CD14-positive monocyte (primary cell): ENCODE measurements at regions not wholly inside any gene's neighbourhood (a gene's known extent, or its start where the extent isn't known, plus 50 kb on each side); places are given as distances from the start of the nearest gene placed in this dataset.

Source experiments
- DNase-seq, 3 donors: peaks; one replicate each; pipeline ENCODE4 v3.0.0-alpha.2; 2011 to 2022
- H2AFZ ChIP-seq: 2 replicates; pipeline ENCODE4 v1.6.0; 2012; ENCODE audit warnings: mild to moderate bottlenecking, low read depth, low read length, inconsistent platforms; ENCODE audit not compliant: insufficient read depth, poor library complexity, severe bottlenecking
- H3K27ac ChIP-seq, 2 donors: 1 replicate in 1 of 2; 2 replicates in 1 of 2; pipeline ENCODE4 v1.5.1; 2012 to 2013; ENCODE audit warnings: low read length in 2 of 2, control low read depth in 1 of 2, inconsistent platforms in 1 of 2, low read depth in 1 of 2, mild to moderate bottlenecking in 1 of 2
- H3K27me3 ChIP-seq, 2 donors: one replicate each; pipeline versions ENCODE4 v1.6.0 to v1.6.1; 2011 to 2013; ENCODE audit warnings: low read length in 2 of 2; ENCODE audit not compliant: control insufficient read depth in 2 of 2, insufficient read depth in 2 of 2
- H3K36me3 ChIP-seq, 2 donors: replicated peaks in 1 of 2; 1 replicate in 1 of 2; 2 replicates in 1 of 2; pipeline versions ENCODE4 v1.5.1 to v1.6.1; 2012 to 2013; ENCODE audit warnings: low read length in 2 of 2, control low read depth in 1 of 2, inconsistent platforms in 1 of 2, mild to moderate bottlenecking in 1 of 2; ENCODE audit not compliant: insufficient read depth in 2 of 2, control insufficient read depth in 1 of 2
- H3K4me1 ChIP-seq, 2 donors: 1 replicate in 1 of 2; 2 replicates in 1 of 2; pipeline versions ENCODE4 v1.5.1 to v1.6.1; 2012 to 2013; ENCODE audit warnings: low read length in 2 of 2, control low read depth in 1 of 2, inconsistent platforms in 1 of 2, mild to moderate bottlenecking in 1 of 2, moderate library complexity in 1 of 2; ENCODE audit not compliant: insufficient read depth in 2 of 2, control insufficient read depth in 1 of 2
- H3K4me2 ChIP-seq: replicated peaks from 2 replicates; pipeline ENCODE3; 2012; ENCODE audit warnings: low read length, moderate library complexity, mild to moderate bottlenecking; ENCODE audit not compliant: poor library complexity, severe bottlenecking; ENCODE audit errors: extremely low read depth
- H3K4me3 ChIP-seq, 3 experiments: fragments of 200-600 bp in 1 of 3; sonication (generic) in 1 of 3; replicated peaks in 1 of 3; 1 replicate in 2 of 3; 2 replicates in 1 of 3; pipeline ENCODE4 v1.5.1; 2011 to 2013; ENCODE audit warnings: low read length in 3 of 3, mild to moderate bottlenecking in 3 of 3, control low read depth in 2 of 3, low read depth in 2 of 3, inconsistent platforms in 1 of 3, moderate library complexity in 1 of 3
- H3K79me2 ChIP-seq: 2 replicates; pipeline ENCODE4 v1.6.0; 2012; ENCODE audit warnings: mild to moderate bottlenecking, control low read depth, inconsistent platforms, low read length, moderate library complexity; ENCODE audit not compliant: insufficient read depth
- H3K9ac ChIP-seq: 2 replicates; pipeline ENCODE4 v1.6.0; 2017; ENCODE audit warnings: low read length, mild to moderate bottlenecking; ENCODE audit not compliant: insufficient read depth, poor library complexity, severe bottlenecking
- H3K9me3 ChIP-seq, 2 donors: replicated peaks in 1 of 2; 1 replicate in 1 of 2; 2 replicates in 1 of 2; pipeline versions ENCODE4 v1.5.1 to v1.6.1; 2012 to 2013; ENCODE audit warnings: low read length in 2 of 2, control low read depth in 1 of 2; ENCODE audit not compliant: control insufficient read depth in 1 of 2, insufficient read depth in 1 of 2
- H4K20me1 ChIP-seq: 2 replicates; pipeline ENCODE4 v1.6.0; 2012; ENCODE audit warnings: mild to moderate bottlenecking, low read length, control low read depth, moderate library complexity; ENCODE audit not compliant: insufficient read depth
- H3K27ac Mint-ChIP-seq, 7 donors: one replicate each; pipeline ENCODE4 v1.8.0; 2020; ENCODE audit warnings: mild to moderate bottlenecking in 7 of 7, mixed read lengths in 7 of 7, moderate library complexity in 6 of 7, inconsistent platforms in 2 of 7
- H3K27me3 Mint-ChIP-seq, 3 donors: one replicate each; pipeline ENCODE4 v1.8.0; 2021 to 2022; ENCODE audit warnings: low read depth in 3 of 3, mild to moderate bottlenecking in 3 of 3, mixed read lengths in 3 of 3, moderate library complexity in 3 of 3, inconsistent platforms in 1 of 3
- H3K36me3 Mint-ChIP-seq, 2 donors: one replicate each; pipeline ENCODE4 v1.8.0; 2020; ENCODE audit warnings: mixed read lengths in 2 of 2, inconsistent platforms in 1 of 2, mild to moderate bottlenecking in 1 of 2
- H3K4me1 Mint-ChIP-seq: one replicate; pipeline ENCODE4 v1.8.0; 2020; ENCODE audit warnings: mild to moderate bottlenecking, mixed read lengths
- H3K4me3 Mint-ChIP-seq, 2 donors: one replicate each; pipeline ENCODE4 v1.8.0; 2020; ENCODE audit warnings: mild to moderate bottlenecking in 2 of 2, mixed read lengths in 2 of 2, moderate library complexity in 1 of 2
- H3K9me3 Mint-ChIP-seq, 7 donors: one replicate each; pipeline ENCODE4 v1.8.0; 2020 to 2022; ENCODE audit warnings: mixed read lengths in 7 of 7, mild to moderate bottlenecking in 6 of 7, moderate library complexity in 6 of 7, inconsistent platforms in 2 of 7
- WGBS: methylation state at CpG from one replicate; pipeline ENCODE4 v1.1.5; 2013; ENCODE audit warnings: missing lambda C conversion rate; ENCODE audit not compliant: insufficient coverage; 5-methylcytosine and 5-hydroxymethylcytosine counted together
- intact Hi-C, 2 donors: fragments of 100-400 bp; cut with micrococcal nuclease; formaldehyde crosslinking; loops; one replicate each; pipeline versions ENCODE4 v1.15.0 to v1.15.1; 2023
- TF ChIP-seq, protein P1 (sequence below): fragments of 200-600 bp; IDR thresholded peaks from one replicate; pipeline ENCODE4 v1.8.0; 2022; ENCODE audit warnings: antibody characterized with exemption, mild to moderate bottlenecking

DNA sequence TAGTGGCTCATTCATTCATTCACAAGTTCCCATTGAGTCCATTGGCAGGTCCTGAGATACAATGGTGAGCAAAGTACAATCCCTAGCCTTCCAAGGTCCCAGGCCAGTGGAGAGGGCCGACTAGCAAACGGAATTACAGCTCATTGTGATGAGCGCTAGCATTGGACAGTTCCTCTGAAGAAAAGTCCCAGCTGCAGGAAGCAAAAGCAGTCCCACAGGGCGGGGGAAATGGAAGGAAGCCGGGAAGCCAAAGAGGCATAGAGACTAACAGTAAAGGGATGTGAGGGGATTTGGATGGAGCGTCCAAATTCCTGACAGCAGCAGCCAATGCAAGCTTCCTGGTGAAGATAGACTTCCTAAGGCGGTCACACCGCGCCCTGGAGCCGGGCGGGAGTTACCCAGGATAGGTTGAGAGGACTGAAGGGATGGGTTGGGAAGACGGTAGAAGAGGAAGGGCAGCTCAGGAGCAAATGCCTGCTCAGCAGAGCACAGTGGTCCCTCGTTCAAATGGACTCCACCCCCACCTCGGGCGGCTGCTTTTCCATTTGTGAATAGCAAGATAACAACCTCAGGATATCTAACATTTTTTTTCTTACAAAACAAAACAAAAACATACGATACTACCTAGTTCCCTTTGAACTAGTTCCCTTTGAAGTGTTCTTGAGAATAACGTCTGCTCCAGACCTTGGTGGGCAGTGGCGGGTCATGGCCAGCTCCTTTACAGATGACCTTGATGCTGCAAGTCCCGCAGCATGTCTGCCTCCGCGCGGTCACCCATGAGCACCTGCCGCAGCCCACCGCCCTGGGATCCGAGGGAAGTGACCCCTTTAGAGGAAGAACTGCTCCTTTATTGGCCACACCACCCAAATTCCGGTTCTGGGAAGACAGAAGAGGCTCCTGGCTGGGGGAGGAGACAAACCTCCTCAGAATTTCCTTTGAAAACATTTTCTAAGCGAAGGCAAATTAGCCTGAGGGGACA lies 132.9 kb downstream of the RASSF10 start:
- intact Hi-C loops, result no loop called here
- Histone ChIP-seq H3K27me3 (peaks cover 0 to 2% of the 10 kb centered on the region in 2 donors), H3K9ac (no peak overlapping the region), H3K9me3 (no peaks in the 10 kb centered on the region), H4K20me1 (no peaks in the 10 kb centered on the region), H3K36me3 (no peaks in the 10 kb centered on the region), H2AFZ (no peak overlapping the region), H3K4me1 (no peaks in the 10 kb centered on the region), H3K4me3 (no peak overlapping the region), H3K79me2 (no peaks in the 10 kb centered on the region), H3K27ac (no peak overlapping the region), H3K4me2 (no peak overlapping the region)
- H3K27me3 Mint-ChIP-seq, result peaks cover 2 to 13% (median 5%) of the 10 kb centered on the region in 3 donors
- TF ChIP-seq, protein P1, sequence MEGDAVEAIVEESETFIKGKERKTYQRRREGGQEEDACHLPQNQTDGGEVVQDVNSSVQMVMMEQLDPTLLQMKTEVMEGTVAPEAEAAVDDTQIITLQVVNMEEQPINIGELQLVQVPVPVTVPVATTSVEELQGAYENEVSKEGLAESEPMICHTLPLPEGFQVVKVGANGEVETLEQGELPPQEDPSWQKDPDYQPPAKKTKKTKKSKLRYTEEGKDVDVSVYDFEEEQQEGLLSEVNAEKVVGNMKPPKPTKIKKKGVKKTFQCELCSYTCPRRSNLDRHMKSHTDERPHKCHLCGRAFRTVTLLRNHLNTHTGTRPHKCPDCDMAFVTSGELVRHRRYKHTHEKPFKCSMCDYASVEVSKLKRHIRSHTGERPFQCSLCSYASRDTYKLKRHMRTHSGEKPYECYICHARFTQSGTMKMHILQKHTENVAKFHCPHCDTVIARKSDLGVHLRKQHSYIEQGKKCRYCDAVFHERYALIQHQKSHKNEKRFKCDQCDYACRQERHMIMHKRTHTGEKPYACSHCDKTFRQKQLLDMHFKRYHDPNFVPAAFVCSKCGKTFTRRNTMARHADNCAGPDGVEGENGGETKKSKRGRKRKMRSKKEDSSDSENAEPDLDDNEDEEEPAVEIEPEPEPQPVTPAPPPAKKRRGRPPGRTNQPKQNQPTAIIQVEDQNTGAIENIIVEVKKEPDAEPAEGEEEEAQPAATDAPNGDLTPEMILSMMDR, result no peak
- no peaks in the 10 kb centered on the region for H3K4me1 Mint-ChIP-seq
- no peak overlapping the region for H3K4me3 Mint-ChIP-seq
- 89% methylated on average over 17 of the region's 27 CpGs for WGBS
- H3K36me3 Mint-ChIP-seq, result no peaks in the 10 kb centered on the region
- H3K27ac Mint-ChIP-seq, result no peak overlapping the region
- peaks cover 0 to 13% (median 1%) of the 10 kb centered on the region in 7 donors for H3K9me3 Mint-ChIP-seq
- no peak for DNase-seq

DNA sequence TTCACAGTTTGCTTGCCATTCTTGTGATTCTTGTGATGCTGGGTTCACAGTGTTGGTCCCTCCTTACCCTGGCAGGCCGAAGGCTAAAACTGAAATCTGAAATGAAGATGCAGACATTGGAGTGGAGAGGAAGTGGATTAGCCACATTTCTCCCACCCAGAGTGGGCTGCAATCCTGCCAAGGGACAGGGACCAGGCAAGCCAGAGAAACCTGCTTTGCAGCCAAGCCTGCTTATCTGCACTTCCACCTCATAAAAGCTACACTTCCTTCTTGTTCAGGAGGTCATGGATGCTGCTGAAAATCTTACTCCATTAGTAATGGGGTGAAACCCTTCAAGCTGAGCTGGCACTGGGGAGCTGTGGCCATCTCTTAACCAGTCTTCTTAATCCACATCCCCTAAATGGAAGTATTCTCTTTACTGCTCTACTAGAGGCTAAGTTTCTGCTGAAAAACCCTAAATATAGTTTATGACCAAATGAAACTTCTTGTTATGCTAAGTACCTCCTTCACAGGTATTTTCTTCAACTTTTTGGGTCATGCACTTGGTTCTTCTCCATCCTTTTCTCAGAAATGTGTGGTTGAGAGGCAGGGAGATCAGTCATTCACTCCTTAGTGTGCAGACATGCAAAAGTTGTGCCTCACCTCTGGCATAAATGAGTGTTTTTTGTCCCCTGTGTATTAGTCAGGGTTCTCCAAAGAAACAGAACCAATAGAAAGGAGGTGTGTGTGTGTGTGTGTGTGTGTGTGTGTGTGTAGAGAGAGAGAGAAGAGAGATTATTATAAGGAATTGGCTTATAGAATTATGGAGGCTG lies 133.9 kb upstream of the BMAL1 start:
- Mint-ChIP-seq H3K27me3 (peaks cover 2 to 9% (median 2%) of the 10 kb centered on the region in 3 donors), H3K4me1 (no peaks in the 10 kb centered on the region), H3K36me3 (no peaks in the 10 kb centered on the region), H3K4me3 (no peak overlapping the region), H3K9me3 (peaks cover 0 to 11% (median 0%) of the 10 kb centered on the region in 7 donors), H3K27ac (no peak overlapping the region)
- Histone ChIP-seq H3K27me3 (no peaks in the 10 kb centered on the region), H3K4me1 (no peaks in the 10 kb centered on the region), H4K20me1 (no peaks in the 10 kb centered on the region), H3K9me3 (no peaks in the 10 kb centered on the region), H2AFZ (no peak overlapping the region), H3K27ac (no peak overlapping the region), H3K4me2 (no peak overlapping the region), H3K79me2 (no peaks in the 10 kb centered on the region), H3K36me3 (no peaks in the 10 kb centered on the region), H3K9ac (no peak overlapping the region), H3K4me3 (no peak overlapping the region)
- intact Hi-C loops, result no loop called here
- WGBS, result no CpG with 5 or more reads among the region's 1 CpG
- DNase-seq, result no peak
- TF ChIP-seq, protein P1, result no peak
